GM21515 (cell line): ENCODE measurements at regions not wholly inside any gene's neighbourhood (a gene's known extent, or its start where the extent isn't known, plus 50 kb on each side); places are given as distances from the start of the nearest gene placed in this dataset.
"Not testable (repeated sequence)": the region's sequence is repeated elsewhere in the genome, so short reads cannot be mapped to it uniquely, and the experiment has no call there.

ENCODE experiments used
- ATAC-seq: cut with Tn5 transposase; IDR thresholded peaks from one replicate; pipeline ENCODE4 v1.9.1; 2021; ENCODE audit not compliant: unreplicated experiment

GRCh38 chr14:59037620-59038019 is 150.8 kb upstream of the DAAM1 start:
- ATAC-seq, result no peak

GRCh38 chr14:59038746-59039145 is 149.7 kb upstream of the DAAM1 start:
- no peak for ATAC-seq

GRCh38 chr14:59041308-59041707 is 147.2 kb upstream of the DAAM1 start:
- ATAC-seq, result no peak

GRCh38 chr14:59044707-59045106 is 143.8 kb upstream of the DAAM1 start:
- ATAC-seq, result no peak

- no peak for ATAC-seq
These were observed 141.7 kb upstream of the DAAM1 start for GRCh38 chr14:59046746-59047145.

- ATAC-seq, result no peak
These were observed 133.5 kb upstream of the DAAM1 start for GRCh38 chr14:59055006-59055405.

GRCh38 chr14:59055439-59056045 is 132.9 kb upstream of the DAAM1 start:
- ATAC-seq, result peak; percentile 84

- ATAC-seq, result no peak
These were observed 130.9 kb upstream of the DAAM1 start for GRCh38 chr14:59057551-59057950.

- ATAC-seq, result not testable (repeated sequence)
These were observed 129.7 kb upstream of the DAAM1 start for GRCh38 chr14:59058776-59059175.

- ATAC-seq, result no peak
These were observed 127.6 kb upstream of the DAAM1 start for GRCh38 chr14:59060841-59061240.

GRCh38 chr14:59061292-59061691 is 127.2 kb upstream of the DAAM1 start:
- ATAC-seq, result no peak

GRCh38 chr14:59063259-59063658 is 125.2 kb upstream of the DAAM1 start:
- no peak for ATAC-seq

GRCh38 chr14:59067127-59067894 is 121.2 kb upstream of the DAAM1 start:
- ATAC-seq, result no peak

- ATAC-seq, result no peak
These were observed 119.2 kb upstream of the DAAM1 start for GRCh38 chr14:59069163-59069854.

- no peak for ATAC-seq
These were observed 113.0 kb upstream of the DAAM1 start for GRCh38 chr14:59075506-59075905.

GRCh38 chr14:59081720-59082119 is 106.7 kb upstream of the DAAM1 start:
- ATAC-seq, result no peak

GRCh38 chr14:59085207-59085739 is 103.2 kb upstream of the DAAM1 start:
- no peak for ATAC-seq

- no peak for ATAC-seq
These were observed 102.1 kb upstream of the DAAM1 start for GRCh38 chr14:59086241-59086882.

GRCh38 chr14:59087240-59087639 is 101.2 kb upstream of the DAAM1 start:
- ATAC-seq, result no peak

GRCh38 chr14:59087711-59088110 is 100.8 kb upstream of the DAAM1 start:
- no peak for ATAC-seq

GRCh38 chr14:59090572-59090971 is 97.9 kb upstream of the DAAM1 start:
- ATAC-seq, result no peak
